IMR-90 (cell line): ENCODE measurements at regions not wholly inside any gene's neighbourhood (a gene's known extent, or its start where the extent isn't known, plus 50 kb on each side); places are given as distances from the start of the nearest gene placed in this dataset.

ENCODE experiments used
- CEBPB ChIP-seq: IDR thresholded peaks from 2 replicates; pipeline ENCODE4 v1.6.1; 2012; ENCODE audit warnings: low read depth, low read length, improper control_type of control experiment
- CTCF ChIP-seq: conservative IDR thresholded peaks from 2 replicates; pipeline ENCODE4 v1.5.1; 2012; ENCODE audit warnings: mild to moderate bottlenecking, low read depth, low read length, improper control_type of control experiment
- ELK1 ChIP-seq: fragments of 150-350 bp; IDR thresholded peaks from 2 replicates; pipeline ENCODE4 v1.6.1; 2016; ENCODE audit warnings: low read depth, mild to moderate bottlenecking, low read length, moderate library complexity, borderline replicate concordance
- FOS ChIP-seq: fragments of 150-350 bp; IDR thresholded peaks from 2 replicates; pipeline ENCODE4 v1.6.1; 2016; ENCODE audit warnings: low read depth, low read length
- MXI1 ChIP-seq: IDR thresholded peaks from 2 replicates; pipeline ENCODE4 v1.6.1; 2012; ENCODE audit warnings: low read depth, mild to moderate bottlenecking, low read length, moderate library complexity, borderline replicate concordance
- NFE2L2 ChIP-seq: fragments of 150-350 bp; IDR thresholded peaks from 2 replicates; pipeline ENCODE4 v1.6.1; 2016; ENCODE audit warnings: low read depth, mild to moderate bottlenecking, low read length
- POLR2A ChIP-seq: IDR thresholded peaks from 2 replicates; pipeline ENCODE4 v1.6.1; 2012; ENCODE audit warnings: mild to moderate bottlenecking, low read depth, low read length
- RAD21 ChIP-seq: IDR thresholded peaks from 2 replicates; pipeline ENCODE4 v1.6.1; 2012; ENCODE audit warnings: low read length, improper control_type of control experiment
- RCOR1 ChIP-seq: IDR thresholded peaks from 2 replicates; pipeline ENCODE4 v1.6.1; 2012; ENCODE audit warnings: mild to moderate bottlenecking, low read length, improper control_type of control experiment; ENCODE audit not compliant: insufficient replicate concordance
- RFX5 ChIP-seq: IDR thresholded peaks from 2 replicates; pipeline ENCODE4 v1.8.0; 2012; ENCODE audit warnings: low read depth, mild to moderate bottlenecking, low read length, moderate library complexity
- SMC3 ChIP-seq: fragments of 150-350 bp; IDR thresholded peaks from 2 replicates; pipeline ENCODE4 v1.6.1; 2016; ENCODE audit warnings: low read depth, mild to moderate bottlenecking, antibody characterized with exemption, low read length, moderate library complexity
- USF2 ChIP-seq: fragments of 150-350 bp; IDR thresholded peaks from 2 replicates; pipeline ENCODE4 v1.6.1; 2017; ENCODE audit warnings: mild to moderate bottlenecking, antibody characterized with exemption, low read length, low read depth

GRCh38 chr18:72089432-72089831 lies 454.7 kb downstream of the CBLN2 start:
- TF ChIP-seq CEBPB (no peak), CTCF (no peak), RAD21 (no peak), SMC3 (no peak), RCOR1 (no peak), USF2 (no peak), NFE2L2 (no peak), POLR2A (no peak), FOS (no peak), MXI1 (no peak), RFX5 (no peak), ELK1 (no peak)
